IPS-NIHi7 (cell line): ENCODE measurements at regions not wholly inside any gene's neighbourhood (a gene's known extent, or its start where the extent isn't known, plus 50 kb on each side); places are given as distances from the start of the nearest gene placed in this dataset.
"Not testable (repeated sequence)": the region's sequence is repeated elsewhere in the genome, so short reads cannot be mapped to it uniquely, and the experiment has no call there.

ENCODE experiments used
- DNase-seq: peaks from one replicate; pipeline ENCODE4 v3.0.0; 2012; ENCODE audit warnings: mixed read lengths; ENCODE audit errors: extremely low spot score

DNA sequence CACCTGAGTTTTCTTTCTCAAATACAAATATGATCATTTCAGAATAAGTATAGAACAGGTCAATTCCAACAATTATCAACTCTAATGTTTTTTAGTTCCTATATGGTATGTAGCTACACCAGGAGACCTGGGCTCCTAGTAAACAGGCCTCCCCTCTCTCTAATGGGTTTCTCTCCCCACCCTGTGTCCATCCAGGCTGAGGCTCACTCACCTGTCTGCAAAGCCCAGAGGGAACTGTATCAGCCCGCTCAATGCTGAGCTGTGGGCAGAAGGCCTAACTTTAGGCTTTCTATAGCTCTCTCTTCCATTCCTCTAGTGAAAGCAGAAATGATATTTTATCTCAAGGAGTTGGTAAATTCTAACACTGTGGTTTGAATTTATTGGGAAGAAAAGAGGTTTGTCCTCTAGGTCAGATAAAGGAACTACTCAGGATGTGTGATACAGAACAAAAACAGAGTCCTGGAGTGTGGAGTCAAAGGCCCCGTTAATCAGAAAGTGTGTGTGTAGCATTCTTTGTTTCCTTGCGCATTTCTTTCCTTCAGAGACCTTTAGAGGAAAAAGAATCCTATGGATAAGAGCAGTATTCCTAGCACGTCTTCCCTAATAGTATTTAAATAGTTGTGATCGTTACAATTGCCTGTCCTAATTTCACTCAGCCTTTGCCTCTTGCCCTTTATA lies 408.9 kb downstream of the PYDC2 start:
- no peak for DNase-seq

DNA sequence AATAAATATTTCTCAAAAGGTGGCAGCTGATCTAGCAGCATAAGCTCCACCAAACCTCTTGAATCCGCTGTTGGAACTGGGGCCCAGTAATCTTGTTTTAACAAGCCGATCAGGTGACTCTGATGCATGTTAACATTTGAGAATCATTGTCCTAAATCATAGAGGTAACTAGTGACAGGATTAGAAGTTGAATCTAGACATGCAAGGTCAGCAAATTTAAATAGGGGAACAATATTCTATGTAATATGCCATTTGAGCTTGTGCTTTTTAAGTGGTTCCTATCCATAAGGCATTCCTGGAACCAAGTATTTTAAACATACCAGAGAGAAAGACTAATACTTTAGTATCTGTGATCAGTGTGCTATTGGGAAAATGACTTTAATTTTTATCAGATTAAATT lies 412.8 kb downstream of the PYDC2 start:
- no peak for DNase-seq

DNA sequence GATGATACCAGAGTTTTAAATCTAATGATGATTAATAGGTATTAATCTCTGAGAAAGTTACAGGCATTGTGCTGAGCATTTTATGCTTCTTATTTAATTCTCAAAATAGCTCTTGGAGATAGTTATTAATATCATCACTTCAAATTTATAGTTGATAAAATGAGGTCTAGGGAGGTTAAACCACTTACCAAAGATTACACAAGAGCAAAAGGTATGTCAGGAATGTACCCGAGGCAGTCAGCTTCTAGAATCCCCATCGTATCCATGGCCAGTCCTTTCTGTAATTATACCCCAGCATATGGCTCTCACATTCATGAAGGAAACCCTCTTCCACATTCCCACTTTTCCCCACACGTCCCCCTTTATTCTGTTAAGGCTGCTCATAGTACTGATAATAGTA lies 421.3 kb downstream of the PYDC2 start:
- peak; percentile 20 for DNase-seq

DNA sequence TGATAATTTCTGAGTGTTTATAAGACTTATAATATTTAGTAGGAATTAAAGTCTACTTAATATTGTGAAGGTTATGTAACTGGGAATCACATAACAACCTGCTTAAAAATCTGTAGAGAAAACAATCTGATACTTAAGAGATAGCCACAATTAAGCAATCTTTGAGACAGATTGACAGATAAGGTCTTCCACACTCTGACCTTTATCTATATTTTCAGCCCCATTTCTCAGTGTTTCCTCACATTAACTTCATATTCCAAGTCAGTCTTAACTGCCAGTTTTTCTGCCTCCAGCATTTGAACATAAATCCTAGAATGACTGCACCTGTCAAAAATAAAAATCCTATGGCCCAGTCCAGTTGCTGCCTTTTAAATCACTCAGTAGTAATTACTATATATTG lies 423.2 kb downstream of the PYDC2 start:
- DNase-seq, result no peak

DNA sequence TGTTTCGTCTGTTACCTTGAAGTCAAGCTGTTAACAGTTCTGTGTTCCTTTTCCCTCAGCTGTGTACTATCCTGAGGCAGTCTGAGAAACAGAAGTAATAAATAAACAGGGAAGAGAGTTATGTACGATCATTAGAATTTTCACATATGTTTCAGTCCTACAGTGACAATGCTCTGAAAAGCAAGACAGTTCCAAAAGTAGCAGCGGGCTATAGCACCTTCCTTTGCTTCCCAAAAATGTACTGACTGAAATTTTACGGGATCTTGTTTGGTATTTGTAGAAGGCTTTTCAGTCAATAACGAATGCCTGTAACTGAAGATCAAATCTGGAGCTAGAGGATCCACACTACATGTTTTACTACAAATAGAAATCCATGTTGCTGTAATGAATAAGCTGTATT lies 428.1 kb downstream of the PYDC2 start:
- DNase-seq, result no peak

DNA sequence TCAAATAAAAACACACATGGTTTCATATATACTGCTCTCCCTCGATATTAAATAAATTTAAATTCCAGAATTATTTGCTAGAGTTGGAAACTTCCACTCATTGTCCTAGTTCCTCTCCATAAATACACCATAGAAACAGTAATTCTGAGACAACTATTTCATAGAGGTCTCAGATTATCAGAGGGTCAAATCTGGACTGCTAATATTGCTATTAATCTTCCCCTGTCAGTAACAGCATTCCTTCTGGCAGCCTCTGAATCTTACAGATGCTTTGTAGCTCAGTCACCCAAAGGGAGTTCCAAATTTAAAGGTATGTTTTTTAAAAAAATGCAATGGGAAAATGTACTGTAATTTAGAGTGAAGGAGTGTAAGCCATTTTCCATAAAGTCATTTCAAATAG lies 428.8 kb downstream of the PYDC2 start:
- no peak for DNase-seq

DNA sequence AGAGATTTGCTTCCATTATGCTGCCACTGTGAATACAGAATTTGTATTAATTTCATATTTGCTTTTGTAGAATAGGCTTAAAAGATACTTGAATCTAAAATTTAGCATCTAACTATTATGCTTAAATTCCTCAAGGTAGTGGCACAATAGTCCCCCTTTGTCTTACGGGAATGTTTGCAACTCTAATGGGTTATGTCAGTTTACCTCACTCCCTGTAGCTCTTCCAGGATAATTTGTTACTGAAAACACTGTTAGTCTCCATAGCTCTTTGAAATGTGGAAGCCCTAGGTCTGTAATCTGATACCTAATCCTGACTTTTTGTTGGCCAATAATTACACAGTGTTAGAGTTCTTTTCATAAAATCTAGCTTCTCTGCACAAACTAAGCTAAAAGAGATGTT lies 433.4 kb downstream of the PYDC2 start:
- DNase-seq, result no peak

DNA sequence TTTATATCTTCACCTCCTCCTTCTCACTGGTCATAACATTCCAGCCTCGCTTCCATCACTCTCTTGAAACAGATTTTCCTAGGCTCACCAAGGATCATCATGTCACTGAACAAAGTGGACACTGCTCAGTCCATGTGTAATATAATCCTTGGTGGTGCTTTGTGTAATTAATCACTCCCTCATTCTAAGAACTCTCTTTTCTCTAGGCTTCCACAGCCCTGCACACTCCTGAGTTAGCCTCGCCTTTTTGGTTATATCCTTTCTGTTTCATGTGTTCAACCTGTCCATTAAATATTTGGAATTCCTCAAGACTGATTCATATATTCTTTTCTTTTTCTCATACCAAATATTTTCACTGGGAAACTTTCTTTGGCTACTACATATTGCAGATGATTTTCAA lies 440.8 kb downstream of the PYDC2 start:
- DNase-seq, result no peak

DNA sequence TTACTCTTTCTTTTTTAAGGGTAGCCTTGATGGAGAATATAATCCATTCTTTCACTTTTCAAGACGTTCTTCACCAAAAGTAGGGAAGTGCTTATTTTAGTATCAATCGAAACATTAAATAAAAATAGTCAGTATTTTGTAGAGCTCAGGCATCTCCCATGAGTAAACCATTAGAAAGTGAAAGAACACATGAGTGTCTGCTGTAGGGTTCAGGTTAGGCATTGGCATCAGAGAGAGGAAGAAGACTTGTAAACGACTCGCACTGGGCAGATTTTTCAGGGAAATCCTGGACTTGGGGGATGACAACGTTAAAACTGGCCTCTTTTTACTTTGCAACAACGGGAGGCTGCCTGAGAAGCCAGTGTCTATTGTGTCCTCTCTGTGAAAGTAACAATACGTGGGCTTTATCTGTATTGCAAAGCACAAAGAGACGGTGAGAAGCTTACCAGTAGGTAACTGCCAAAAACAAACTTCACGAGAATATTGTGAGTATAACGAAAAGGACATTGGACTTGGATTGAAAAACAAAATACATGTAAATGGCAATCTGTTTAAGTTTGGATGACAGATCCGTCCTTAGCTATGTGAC lies 451.7 kb downstream of the PYDC2 start:
- no peak for DNase-seq

DNA sequence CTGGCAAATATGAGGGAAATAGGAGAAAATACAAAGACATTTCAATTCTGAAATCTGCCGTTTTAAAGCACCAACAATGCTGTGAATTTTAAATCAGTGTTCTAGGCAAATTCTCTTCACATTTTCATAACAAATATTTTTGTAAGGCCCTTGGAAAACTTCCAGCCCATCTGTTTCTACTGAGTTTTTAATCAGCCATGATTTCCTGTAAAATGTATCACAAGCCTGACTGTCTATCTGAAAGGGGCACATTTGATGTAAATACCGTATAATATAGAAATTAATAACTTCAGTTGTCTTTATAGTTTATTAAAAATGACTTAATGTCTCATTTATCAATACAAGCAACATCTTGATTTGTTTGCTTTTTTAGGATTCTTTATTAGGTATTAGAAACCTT lies 454.7 kb downstream of the PYDC2 start:
- DNase-seq, result no peak

DNA sequence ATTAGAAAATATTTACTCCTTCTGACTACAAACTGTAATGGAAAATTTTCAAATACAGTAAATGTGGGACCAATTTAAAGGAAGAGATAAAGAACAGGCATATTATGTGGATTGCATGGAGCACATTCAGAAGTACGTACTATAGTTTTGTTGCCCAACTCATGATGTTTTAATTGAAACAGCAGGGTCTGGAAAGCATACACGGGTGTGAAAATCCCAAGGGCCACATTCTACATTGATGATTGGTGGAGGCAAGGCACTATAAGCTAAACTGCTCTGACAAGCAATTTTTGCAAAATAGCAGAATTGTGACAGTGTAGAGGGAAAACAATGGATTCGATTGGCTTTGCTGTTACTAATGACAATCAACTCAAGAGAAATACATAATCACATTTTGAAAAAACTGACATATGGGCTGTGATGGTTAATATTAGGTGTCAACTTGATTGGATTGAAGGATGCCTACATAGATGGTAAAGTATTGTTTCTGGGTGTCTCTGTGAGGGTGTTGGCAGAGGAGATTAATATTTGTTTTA lies 458.6 kb downstream of the PYDC2 start:
- DNase-seq, result no peak

DNA sequence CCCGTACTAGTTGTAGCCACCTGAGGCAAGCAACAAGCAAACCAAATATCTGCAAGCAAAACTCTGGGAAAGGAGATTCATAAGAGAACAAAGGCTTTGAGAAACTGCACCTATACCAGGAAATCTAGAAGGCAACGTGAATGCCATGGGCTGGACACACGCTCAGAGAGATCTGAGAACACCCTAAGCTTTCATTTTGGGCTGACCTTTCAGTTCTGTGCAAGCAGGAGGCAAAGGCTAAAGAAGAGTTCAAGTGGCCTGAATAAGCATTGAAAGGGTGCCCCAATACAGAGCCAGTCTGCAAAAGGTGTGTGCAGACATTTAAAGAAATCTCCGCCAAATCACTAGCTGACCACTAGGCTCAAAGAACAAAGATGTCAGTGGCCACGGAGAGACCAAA lies 461.6 kb downstream of the PYDC2 start:
- no peak for DNase-seq

DNA sequence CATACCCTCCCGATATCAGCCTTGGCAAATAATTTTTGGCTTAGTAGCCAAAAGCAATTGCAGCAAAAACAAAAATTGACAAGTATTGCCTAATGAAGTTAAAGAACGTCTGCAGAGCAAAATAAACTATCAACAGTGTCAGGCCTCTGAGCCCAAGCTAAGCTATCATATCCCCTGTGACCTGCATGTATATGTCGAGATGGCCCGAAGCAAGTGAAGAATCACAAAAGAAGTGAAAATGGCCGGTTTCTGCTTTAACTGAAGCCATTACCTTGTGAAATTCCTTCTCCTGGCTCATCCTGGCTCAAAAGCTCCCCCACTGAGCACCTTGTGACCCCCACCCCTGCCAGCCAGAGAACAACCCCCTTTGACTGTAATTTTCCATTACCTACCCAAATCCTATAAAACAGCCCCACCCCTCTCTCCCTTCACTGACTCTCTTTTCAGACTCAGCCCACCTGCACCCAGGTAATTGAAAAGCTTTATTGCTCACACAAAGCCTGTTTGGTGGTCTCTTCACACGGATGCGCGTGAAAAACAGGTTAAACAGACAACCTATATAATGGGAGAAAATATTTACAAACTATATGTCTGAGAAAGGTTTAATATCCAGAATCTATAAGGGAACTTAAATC lies 466.3 kb downstream of the PYDC2 start:
- DNase-seq, result not testable (repeated sequence)

DNA sequence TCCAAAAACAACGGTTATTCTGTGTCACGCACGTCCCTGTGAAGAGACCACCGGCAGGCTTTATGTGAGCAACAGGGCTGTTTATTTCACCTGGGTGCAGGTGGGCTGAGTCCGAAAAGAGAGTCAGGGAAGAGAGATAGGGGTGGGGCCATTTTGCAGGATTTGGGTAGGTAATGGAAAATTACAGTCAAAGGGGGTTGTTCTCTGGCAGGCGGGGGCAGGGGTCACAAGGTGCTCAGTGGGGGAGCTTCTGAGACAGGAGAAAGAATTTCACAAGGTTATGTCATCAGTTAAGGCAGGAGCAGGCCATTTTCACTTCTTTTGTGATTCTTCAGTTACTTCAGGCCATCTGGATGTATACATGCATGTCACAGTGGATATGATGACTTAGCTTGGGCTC lies 467.0 kb downstream of the PYDC2 start:
- DNase-seq, result not testable (repeated sequence)

DNA sequence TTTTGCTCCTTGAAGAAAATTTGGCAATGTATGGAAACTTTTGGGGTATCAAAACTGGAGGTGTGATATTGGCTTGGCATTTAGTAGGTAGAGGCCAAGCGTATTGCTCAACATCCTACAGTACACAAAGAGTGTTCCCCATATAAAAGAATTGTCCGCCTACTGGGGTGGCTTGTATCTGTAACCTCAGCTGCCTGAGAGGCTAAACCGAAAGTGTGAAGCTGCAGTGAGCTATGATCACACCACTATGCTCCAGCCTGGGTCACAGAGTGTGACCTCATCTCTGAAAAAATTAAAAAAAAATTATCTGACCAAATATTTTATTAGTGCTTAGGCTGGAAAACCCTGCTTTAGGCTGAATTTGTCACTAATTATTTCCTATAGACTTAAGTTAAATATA lies 483.9 kb downstream of the PYDC2 start:
- no peak for DNase-seq

DNA sequence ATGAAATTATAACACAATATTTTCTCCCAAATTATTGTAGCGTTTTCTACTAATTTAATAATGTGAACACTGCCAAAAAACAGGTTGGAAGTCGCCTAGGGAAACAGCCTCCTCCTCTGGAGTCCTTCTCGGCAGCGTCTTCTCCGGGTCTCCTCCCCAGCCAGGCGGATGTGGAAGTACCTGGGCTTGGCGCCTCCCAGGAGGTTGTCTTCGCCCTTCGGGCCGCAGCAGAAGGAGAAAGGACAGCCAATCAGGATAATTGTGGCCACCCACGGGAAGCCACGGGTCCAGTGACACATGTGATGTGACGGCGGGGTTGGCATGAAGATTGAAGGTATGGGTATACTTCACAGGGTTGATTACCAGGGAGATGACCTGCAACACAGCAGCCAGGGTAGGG lies 491.2 kb downstream of the PYDC2 start:
- no peak for DNase-seq

DNA sequence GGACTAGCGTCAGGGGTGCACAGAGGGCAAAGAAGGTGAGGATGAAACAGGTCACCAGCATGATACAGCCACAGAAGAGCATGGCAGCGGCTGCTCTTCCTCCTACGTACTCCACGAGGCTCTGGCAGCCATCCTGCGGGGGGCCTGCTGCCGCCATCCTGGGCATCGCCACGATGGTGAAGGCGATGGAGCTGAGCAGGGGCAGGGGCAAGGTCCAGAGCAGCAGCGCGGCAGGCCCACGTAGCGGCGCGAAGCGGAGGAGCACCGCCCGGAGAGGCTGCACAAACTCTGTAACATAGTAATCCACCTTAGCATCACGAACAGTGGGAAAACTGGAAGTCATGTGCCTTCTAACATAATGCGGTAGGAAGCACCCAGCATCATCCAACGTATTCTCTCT lies 491.6 kb downstream of the PYDC2 start:
- no peak for DNase-seq

DNA sequence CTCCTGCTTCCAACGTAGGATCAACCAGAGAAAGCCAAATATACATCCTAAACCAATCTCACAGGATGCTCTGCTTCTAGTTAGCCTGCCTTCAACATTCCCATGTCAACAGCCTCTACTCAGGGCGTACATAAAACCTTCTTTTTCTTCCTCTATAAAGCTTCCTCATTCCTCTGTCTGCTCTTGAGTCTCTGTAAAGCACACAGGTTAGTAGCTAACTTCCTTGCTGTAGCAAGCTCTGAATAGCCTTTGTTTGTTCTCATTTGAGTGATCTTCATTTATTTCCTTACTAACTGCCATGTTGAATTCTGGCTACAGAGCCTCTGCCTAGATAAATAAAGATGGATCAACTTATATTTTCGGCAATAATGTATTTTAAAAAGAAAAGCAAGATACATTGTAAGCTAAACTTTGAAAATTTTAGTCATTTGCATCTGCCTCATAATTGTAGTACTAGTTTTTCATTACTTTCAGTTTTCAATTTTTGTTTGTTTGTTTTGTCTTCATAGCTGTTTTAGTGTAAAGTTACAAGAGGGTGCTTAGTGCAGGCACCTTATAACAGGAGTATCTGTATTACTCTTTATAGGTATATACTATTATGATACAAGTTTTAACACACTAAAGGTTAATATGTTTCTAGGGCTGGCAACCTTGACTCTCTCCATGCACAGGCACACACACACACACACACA lies 498.2 kb downstream of the PYDC2 start:
- no peak for DNase-seq

DNA sequence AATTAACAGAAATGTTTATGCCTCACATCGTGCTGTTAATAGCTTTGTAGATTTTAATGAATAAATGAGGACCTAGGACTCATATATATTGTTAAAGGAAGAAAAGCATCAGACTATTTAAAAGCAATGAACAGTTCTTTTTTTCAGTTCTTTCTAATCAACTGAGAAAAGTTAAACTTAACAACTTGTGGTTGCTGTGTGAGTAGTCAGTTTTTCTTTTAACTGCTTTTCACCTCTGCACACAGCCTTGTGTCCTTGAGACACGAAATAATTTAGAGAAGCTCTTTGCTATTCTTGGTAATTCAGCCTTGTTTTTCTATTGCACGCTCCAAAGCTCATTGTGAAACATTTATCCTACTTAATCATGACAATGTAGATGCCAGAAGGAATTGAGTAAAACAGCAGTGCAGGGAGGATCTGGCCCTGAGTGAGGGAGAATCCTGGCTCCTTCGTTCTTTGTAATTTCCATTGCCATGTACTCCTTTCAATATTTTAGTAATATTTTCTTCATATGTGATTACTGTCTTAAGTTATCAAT lies 499.0 kb downstream of the PYDC2 start:
- no peak for DNase-seq

DNA sequence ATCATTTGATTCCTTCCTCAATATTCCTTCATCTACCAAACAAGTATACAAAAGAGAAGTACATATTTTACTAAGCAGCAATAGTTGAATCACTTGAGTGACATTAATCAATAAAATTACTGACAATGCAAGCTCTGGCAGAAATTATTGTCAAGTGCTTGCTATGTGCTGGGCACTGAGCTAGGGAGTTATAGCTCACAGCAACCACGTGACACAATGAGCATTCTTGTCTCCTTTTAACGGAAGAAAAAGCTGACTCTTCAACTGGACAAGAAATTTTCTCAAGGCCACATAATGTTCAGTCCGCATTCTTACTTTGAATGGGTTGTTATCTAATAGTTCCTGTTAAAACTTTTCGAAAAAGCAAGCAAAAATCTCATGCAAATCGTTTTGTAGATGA lies 500.1 kb downstream of the PYDC2 start:
- DNase-seq, result no peak

DNA sequence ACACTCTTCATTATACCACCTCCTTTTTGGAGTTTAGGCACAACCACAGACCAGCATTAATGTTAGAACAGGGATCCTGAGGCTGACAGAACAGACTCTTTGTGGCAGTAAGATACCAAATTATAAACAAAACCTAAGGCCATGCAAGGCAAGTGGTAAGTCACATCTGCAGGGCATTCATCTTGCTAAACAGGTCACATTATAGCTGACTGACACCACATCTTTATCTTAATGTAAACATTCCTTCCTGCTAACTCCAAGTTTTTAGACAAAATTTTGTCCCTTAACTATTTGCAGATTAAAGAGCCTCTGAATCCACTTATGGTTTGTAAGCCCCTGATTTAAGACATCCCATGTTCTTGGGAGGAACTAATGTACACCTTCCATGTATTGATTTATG lies 500.6 kb downstream of the PYDC2 start:
- DNase-seq, result no peak

DNA sequence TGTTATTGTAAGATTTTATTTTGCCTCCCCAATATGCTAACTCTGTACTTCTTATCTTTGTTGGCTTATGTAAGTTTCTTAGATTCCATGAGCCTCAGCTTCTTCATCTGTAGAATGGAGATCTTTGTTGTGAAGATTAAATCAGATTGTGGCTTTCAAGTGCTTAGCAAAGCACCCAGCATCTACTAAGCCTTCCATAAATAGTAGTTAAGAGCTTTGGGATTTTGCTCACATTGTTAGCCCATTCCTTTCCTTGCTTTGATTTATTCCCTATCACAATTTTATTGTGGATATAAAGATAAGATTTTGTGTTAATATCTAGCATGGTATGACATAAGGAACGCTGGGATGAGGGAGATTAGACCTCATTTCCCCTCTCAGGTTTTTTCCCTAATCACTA lies 501.4 kb downstream of the PYDC2 start:
- DNase-seq, result no peak
